IPS-18a (cell line): ENCODE measurements at regions not wholly inside any gene's neighbourhood (a gene's known extent, or its start where the extent isn't known, plus 50 kb on each side); places are given as distances from the start of the nearest gene placed in this dataset.
"Not testable (repeated sequence)": the region's sequence is repeated elsewhere in the genome, so short reads cannot be mapped to it uniquely, and the experiment has no call there.

Experiments
- H3K27ac ChIP-seq: one replicate; pipeline ENCODE4 v1.5.1; 2013; ENCODE audit warnings: low read length
- H3K27me3 ChIP-seq: one replicate; pipeline ENCODE4 v1.6.1; 2013; ENCODE audit warnings: mild to moderate bottlenecking, low read length; ENCODE audit not compliant: control insufficient read depth, insufficient read depth
- H3K36me3 ChIP-seq: one replicate; pipeline ENCODE4 v1.6.1; 2013; ENCODE audit warnings: low read depth, low read length; ENCODE audit not compliant: control insufficient read depth
- H3K4me1 ChIP-seq: one replicate; pipeline ENCODE4 v1.6.1; 2013; ENCODE audit warnings: low read depth, low read length; ENCODE audit not compliant: control insufficient read depth
- H3K4me3 ChIP-seq: one replicate; pipeline ENCODE4 v1.5.1; 2013; ENCODE audit warnings: low read length
- H3K9ac ChIP-seq: one replicate; pipeline ENCODE4 v1.6.1; 2013; ENCODE audit warnings: mild to moderate bottlenecking, low read length, moderate library complexity
- H3K9me3 ChIP-seq: one replicate; pipeline ENCODE4 v1.6.1; 2013; ENCODE audit warnings: low read depth, low read length; ENCODE audit not compliant: control insufficient read depth

DNA sequence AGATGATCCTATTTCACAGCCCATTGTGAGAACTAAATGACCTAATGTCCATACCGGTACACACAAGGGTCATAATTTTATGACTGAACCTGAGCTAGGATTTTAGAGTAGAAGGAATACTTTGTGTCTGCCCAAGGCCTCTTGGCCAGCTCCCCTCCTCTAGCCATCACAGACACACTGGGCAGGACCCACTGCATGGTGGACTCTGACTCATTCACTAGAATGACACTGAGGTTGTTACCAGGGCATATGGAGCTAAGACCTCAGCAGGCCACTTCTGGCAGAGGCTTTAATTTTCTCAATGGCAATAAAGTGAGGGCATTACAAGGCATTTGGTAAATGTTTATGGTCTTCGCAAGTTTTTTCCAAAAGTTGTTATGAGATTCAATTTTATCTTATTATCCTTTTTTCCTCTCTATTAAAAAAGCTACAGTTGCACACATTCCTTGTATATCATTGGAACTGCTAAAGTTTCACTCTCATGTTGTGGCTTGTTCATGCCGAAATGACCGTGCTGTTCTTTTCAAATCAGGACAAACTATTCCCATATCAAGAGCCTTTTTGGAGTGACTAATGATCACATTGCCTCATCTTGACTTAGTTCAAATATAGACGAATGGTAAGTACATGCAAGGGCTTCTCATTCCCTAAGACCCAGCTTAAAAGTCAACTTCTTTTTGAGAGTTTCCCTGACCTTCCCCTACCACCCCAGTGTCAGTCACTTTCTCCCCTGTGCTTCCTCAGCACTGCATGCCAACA lies 595.7 kb downstream of the ACTL7B start:
- no peak overlapping the region for H3K4me3 ChIP-seq
- no peaks in the 10 kb centered on the region for H3K4me1 ChIP-seq
- H3K9ac ChIP-seq = no peak overlapping the region
- H3K9me3 ChIP-seq = no peaks in the 10 kb centered on the region
- no peaks in the 10 kb centered on the region for H3K36me3 ChIP-seq
- H3K27me3 ChIP-seq = no peaks in the 10 kb centered on the region
- no peak overlapping the region for H3K27ac ChIP-seq

DNA sequence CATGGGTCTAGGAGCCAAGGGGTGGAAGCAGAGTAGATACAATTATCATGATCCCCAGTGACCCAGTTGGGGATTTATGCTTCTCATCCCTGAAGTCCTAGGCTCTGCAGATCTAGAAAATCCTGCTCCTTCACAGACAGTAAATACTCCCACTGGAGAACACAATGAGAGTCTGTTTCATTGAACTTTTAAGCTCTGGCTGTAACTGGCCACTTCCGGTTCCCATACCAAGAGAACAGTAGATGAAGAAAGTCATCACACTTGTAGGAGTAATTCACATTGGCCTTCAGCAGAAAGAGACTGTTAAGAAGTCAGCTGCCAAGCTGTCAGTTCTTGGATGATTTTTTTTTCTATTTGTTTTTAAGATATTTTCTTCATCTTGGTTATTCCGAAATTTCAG lies 597.1 kb downstream of the ACTL7B start:
- no peaks in the 10 kb centered on the region for H3K9me3 ChIP-seq
- H3K9ac ChIP-seq = no peak overlapping the region
- H3K27ac ChIP-seq = no peak overlapping the region
- no peak overlapping the region for H3K4me3 ChIP-seq
- H3K4me1 ChIP-seq = no peaks in the 10 kb centered on the region
- no peaks in the 10 kb centered on the region for H3K36me3 ChIP-seq
- H3K27me3 ChIP-seq = no peaks in the 10 kb centered on the region

DNA sequence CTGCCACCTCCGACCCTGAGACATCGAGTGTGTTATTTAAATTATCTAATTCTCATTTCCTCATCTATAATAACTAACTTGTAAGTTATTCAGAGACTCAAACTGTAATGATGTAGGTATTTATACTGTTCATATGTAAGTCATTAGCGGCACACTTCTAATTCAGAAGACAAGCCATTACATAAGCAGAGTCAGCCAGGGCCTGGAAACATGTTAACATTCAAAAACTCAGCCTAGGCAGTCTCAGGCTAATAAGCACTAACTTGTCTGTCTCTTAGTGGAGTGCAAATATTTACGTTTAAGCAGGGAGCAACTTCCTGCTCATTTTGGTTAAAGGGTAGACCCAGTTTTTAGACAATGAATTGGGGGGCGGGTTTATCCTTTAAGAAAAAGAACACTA lies 598.4 kb downstream of the ACTL7B start:
- H3K27ac ChIP-seq = no peak overlapping the region
- no peak overlapping the region for H3K9ac ChIP-seq
- H3K9me3 ChIP-seq = no peaks in the 10 kb centered on the region
- no peaks in the 10 kb centered on the region for H3K27me3 ChIP-seq
- no peaks in the 10 kb centered on the region for H3K4me1 ChIP-seq
- H3K36me3 ChIP-seq = no peaks in the 10 kb centered on the region
- no peak overlapping the region for H3K4me3 ChIP-seq

DNA sequence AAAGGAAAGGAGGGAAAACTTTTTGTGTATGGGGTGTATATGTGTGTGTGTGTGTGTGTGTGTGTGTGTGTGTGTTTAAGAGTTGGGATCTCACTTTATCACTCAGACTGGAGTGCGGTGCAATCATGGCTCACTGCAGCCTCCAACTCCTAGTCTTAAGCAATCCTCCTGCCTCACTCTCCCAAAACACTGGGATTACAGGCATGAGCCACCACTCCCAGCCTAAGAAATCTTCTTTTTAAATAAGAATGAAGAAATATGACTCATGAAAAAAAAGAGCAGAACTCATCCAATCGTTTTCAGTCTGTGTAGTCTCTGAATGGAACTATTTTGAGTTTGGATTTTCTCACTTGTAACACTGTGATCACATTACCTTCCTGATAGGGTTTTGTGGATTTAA lies 601.5 kb downstream of the ACTL7B start:
- H3K27me3 ChIP-seq = no peaks in the 10 kb centered on the region
- H3K4me3 ChIP-seq = no peak overlapping the region
- no peak overlapping the region for H3K9ac ChIP-seq
- no peaks in the 10 kb centered on the region for H3K9me3 ChIP-seq
- no peaks in the 10 kb centered on the region for H3K4me1 ChIP-seq
- H3K27ac ChIP-seq = no peak overlapping the region
- no peaks in the 10 kb centered on the region for H3K36me3 ChIP-seq

DNA sequence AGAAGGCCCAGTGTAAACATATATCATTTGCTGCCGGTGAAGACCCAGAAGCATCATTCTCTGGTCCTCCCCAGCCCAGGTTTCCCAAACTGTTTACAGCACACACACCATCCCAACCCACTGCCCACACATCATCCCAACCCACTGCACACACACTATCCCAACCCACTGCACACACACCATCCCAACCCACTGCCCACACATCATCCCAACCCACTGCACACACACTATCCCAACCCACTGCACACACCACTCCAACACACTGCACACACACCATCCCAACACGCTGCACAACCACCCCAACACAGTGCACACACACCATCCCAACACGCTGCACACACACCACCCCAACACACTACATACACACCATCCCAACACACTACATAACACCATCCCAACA lies 608.4 kb downstream of the ACTL7B start:
- not testable (repeated sequence) for H3K27ac ChIP-seq, H3K27me3 ChIP-seq, H3K9me3 ChIP-seq, H3K36me3 ChIP-seq, H3K9ac ChIP-seq, H3K4me1 ChIP-seq, H3K4me3 ChIP-seq

DNA sequence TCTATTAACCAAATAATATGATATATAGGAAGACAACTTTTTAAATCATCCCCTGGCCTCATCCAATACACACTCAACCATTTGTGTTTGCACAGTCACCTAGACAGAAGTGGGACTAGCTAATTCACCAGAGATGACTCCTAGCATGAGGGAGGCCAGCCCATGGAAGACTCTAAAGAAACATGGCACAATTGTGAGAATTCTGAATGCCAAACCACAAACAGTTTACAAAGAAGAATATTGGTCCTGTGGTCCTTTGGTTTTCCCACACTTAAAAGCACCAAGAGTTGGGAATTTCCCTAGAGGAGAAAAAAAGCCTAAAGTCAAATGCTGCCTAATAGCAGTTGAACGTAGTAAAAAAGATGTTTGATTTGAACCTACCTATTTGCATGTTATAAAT lies 609.9 kb downstream of the ACTL7B start:
- Histone ChIP-seq H3K27me3 (no peaks in the 10 kb centered on the region), H3K4me1 (peaks cover 3% of the 10 kb centered on the region), H3K36me3 (no peaks in the 10 kb centered on the region), H3K27ac (no peak overlapping the region), H3K9me3 (no peaks in the 10 kb centered on the region), H3K9ac (no peak overlapping the region), H3K4me3 (no peak overlapping the region)

DNA sequence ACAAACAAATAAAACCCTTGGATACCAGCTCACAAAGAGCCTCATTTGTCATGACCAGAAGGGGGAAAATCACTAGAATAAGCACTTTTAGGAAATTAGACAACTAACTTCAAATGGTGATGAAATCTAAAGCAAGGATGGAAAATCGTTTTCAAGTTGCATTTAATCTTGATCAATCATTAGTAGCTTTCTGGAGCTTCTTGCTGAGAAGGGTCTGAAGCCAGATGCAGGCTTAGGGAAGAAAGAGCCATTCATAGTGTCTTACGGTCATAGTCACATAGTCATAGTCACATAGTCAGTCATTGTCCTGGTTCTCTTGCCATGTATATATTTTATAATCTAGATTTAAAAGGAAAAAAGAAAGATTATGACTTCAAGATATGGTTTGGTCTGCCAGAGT lies 610.5 kb downstream of the ACTL7B start:
- Histone ChIP-seq H3K27ac (no peak overlapping the region), H3K9me3 (no peaks in the 10 kb centered on the region), H3K9ac (no peak overlapping the region), H3K4me3 (no peak overlapping the region), H3K36me3 (no peaks in the 10 kb centered on the region), H3K27me3 (no peaks in the 10 kb centered on the region), H3K4me1 (peaks cover 3% of the 10 kb centered on the region)

DNA sequence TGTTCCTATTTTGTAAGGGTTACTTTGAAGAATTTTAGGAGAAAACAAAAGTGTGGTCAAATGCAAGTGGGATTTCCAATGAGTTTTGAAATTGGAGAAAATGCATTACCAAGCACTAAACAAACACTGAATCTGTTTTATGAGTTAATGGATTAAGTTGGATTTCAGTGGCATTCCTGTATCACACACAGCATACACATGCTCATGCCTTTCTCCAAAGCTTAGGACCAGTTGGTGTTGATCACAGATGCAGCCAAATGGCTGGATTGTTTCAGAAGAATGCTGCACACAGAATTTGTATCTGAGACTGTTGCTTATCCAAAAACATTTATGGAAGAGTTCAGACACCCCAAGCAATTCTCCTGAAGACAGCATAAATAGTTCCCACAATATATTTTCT lies 611.1 kb downstream of the ACTL7B start:
- no peaks in the 10 kb centered on the region for H3K36me3 ChIP-seq
- no peak overlapping the region for H3K4me3 ChIP-seq

DNA sequence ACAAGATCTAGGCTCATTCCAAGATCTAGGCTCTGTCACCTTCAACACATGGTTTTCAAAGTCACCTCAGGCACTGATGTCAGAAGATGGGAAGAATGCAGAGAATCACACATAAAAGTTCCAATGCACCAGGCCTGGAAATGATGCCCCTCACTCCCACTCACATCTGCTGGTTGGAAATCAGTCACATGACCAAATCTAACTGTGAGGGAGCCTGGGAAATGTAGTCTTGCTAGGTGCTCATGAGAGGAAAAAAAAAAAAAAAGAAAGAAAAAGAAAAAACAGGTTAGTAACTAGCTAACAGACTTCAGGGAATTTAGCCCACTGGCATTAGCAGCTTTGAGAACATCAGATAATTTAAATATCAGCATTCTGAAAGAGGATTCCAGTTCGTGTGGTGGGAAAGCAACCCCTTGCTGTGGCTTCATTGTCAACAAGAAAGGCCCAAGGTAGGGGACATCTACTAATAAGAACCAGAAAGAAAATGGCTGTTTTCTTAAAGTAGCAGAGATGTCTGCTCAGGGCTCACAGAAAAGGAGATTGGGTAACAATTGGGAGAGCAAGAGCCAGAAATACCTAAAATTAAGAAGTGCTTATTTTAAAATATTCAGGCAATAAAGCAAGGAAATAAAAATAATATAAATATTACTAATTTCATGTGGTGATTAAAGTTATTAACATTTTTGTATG lies 614.3 kb downstream of the ACTL7B start:
- H3K36me3 ChIP-seq = no peaks in the 10 kb centered on the region
- no peaks in the 10 kb centered on the region for H3K27me3 ChIP-seq
- H3K27ac ChIP-seq = no peak overlapping the region
- no peak overlapping the region for H3K9ac ChIP-seq
- H3K4me3 ChIP-seq = no peak overlapping the region
- H3K9me3 ChIP-seq = no peaks in the 10 kb centered on the region
- H3K4me1 ChIP-seq = peaks cover 3% of the 10 kb centered on the region

More for the DNA sequence above, 611.1 kb downstream of the ACTL7B start:
- Histone ChIP-seq H3K9me3 (no peaks in the 10 kb centered on the region), H3K27ac (no peak overlapping the region), H3K9ac (no peak overlapping the region), H3K4me1 (peaks cover 3% of the 10 kb centered on the region), H3K27me3 (no peaks in the 10 kb centered on the region)

DNA sequence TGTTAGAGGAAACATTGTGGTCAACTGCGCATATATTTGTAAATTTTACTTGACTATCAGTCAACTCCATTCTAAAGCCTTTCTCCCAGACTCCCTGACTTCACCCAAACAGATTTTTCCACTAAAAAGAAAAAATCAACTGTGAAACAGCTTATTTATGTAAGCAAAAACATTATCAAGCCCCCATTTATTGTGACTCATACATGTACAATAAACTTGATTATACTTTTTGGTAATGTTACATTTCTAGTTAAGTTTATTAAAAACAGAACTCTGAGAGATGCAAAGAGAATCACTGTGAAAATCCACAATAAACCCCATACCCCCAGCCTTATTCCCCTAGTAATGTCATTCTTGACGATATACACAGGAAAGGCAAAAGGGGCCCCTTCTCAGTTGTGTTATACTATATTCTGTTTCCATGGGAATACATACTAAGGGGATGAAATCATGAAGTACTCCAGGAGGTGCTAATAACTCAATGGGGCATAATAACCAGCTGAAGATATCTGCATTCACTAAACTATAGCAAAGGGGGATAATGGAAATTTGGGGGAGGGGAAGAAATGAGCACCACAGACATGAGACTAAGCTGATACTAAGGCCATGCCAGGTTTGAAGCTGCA lies 616.0 kb downstream of the ACTL7B start:
- Histone ChIP-seq H3K27ac (no peak overlapping the region), H3K27me3 (no peaks in the 10 kb centered on the region), H3K9me3 (no peaks in the 10 kb centered on the region), H3K36me3 (no peaks in the 10 kb centered on the region), H3K9ac (no peak overlapping the region), H3K4me1 (peaks cover 3% of the 10 kb centered on the region), H3K4me3 (no peak overlapping the region)

DNA sequence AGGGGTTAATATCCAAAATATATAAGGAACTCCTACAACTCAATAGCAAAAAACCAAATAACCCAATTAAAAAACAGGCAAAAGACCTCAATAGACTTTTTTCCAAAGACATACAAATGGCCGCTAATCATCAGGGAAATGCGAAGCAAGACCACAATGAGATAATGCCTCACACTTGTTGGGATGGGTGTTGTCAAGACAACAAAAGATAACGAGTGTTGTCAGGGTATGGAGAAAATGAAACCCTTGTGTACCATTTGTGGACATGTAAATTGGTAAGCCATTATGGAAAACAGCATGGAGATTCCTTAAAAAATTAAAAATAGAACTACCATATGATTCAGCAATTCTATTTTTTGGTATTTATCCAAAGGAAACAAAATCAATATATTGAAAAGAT lies 620.2 kb downstream of the ACTL7B start:
- Histone ChIP-seq H3K4me3 (no peak overlapping the region), H3K27ac (no peak overlapping the region), H3K9ac (no peak overlapping the region), H3K4me1 (no peaks in the 10 kb centered on the region), H3K9me3 (no peaks in the 10 kb centered on the region), H3K36me3 (no peaks in the 10 kb centered on the region), H3K27me3 (no peaks in the 10 kb centered on the region)

DNA sequence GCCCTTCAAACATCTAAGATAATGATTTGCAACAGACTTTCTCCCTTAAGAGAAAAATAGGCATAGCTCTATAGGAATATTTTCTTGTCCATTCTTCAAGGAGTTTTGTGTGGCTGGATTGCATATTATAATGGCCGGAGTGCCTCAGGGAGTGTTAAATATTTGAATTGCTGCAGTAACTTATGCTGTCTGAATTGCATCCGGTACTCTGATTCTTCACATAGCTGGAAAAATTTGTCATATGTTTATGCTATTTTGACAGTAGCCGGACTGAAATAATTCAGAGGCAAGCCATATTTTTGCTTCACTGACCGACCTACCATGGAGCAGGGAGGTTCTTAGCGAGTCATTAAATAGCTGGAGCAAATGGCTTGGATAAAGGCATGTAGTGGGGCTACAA lies 621.0 kb downstream of the ACTL7B start:
- Histone ChIP-seq H3K27me3 (no peaks in the 10 kb centered on the region), H3K4me3 (no peak overlapping the region), H3K36me3 (no peaks in the 10 kb centered on the region), H3K4me1 (no peaks in the 10 kb centered on the region), H3K27ac (no peak overlapping the region), H3K9me3 (no peaks in the 10 kb centered on the region), H3K9ac (no peak overlapping the region)
